H1 (cell line): ENCODE measurements at regions not wholly inside any gene's neighbourhood (a gene's known extent, or its start where the extent isn't known, plus 50 kb on each side); places are given as distances from the start of the nearest gene placed in this dataset.

Experiments used
- CTCF ChIA-PET: fragments of 300-600 bp; sonication (Branson Sonifier 250); formaldehyde crosslinking; loops from one replicate; lab custom pipeline; 2021; ENCODE audit not compliant: partially characterized antibody; lab: Charles Lee
- POLR2A ChIA-PET: fragments of 300-600 bp; sonication (Branson Sonifier 250); formaldehyde crosslinking; loops from one replicate; lab custom pipeline; 2021; ENCODE audit warnings: inconsistent platforms; ENCODE audit not compliant: partially characterized antibody; lab: Charles Lee
- DNase-seq, 2 experiments: peaks; one replicate each; pipeline versions ENCODE4 v3.0.0 to v3.0.0-alpha.2; 2010 to 2022; ENCODE audit warnings: low spot score in 2 of 2, low read depth in 1 of 2, mixed read lengths in 1 of 2
- FAIRE-seq: peaks from 2 replicates; lab custom pipeline; 2011; peaks lifted over from hg19 to GRCh38; lab: Jason Lieb, UNC
- H2AFZ ChIP-seq: 2 replicates; pipeline ENCODE4 v1.8.1; 2012; ENCODE audit warnings: low read length, inconsistent platforms
- H2AK5ac ChIP-seq: 2 replicates; pipeline ENCODE4 v1.6.1; 2013; ENCODE audit warnings: low read depth, low read length
- H2BK120ac ChIP-seq: replicated peaks from 2 replicates; pipeline ENCODE3; 2013; ENCODE audit warnings: low read depth, low read length, inconsistent platforms
- H2BK12ac ChIP-seq: 2 replicates; pipeline ENCODE4 v1.6.1; 2013; ENCODE audit warnings: low read depth, low read length
- H2BK15ac ChIP-seq: 2 replicates; pipeline ENCODE4 v1.6.1; 2013; ENCODE audit warnings: low read length
- H2BK20ac ChIP-seq: 2 replicates; pipeline ENCODE4 v1.6.1; 2013; ENCODE audit warnings: low read length
- H2BK5ac ChIP-seq: 2 replicates; pipeline ENCODE4 v1.6.1; 2013; ENCODE audit warnings: low read depth, low read length
- H3K14ac ChIP-seq: 2 replicates; pipeline ENCODE4 v1.6.1; 2013; ENCODE audit warnings: inconsistent platforms; ENCODE audit not compliant: insufficient read length
- H3K18ac ChIP-seq: 2 replicates; pipeline ENCODE4 v1.6.1; 2013; ENCODE audit warnings: low read length; ENCODE audit errors: extremely low read depth
- H3K23ac ChIP-seq: 2 replicates; pipeline ENCODE4 v1.6.1; 2013; ENCODE audit warnings: inconsistent platforms; ENCODE audit not compliant: insufficient read length
- H3K23me2 ChIP-seq: 2 replicates; pipeline ENCODE4 v1.6.1; 2013; ENCODE audit warnings: low read depth, low read length
- H3K27ac ChIP-seq: 2 replicates; pipeline ENCODE4 v1.6.1; 2011; ENCODE audit warnings: low read depth, low read length, inconsistent platforms
- H3K27me3 ChIP-seq, 4 experiments: replicated peaks in 1 of 4; 1 replicate in 1 of 4; 2 replicates in 3 of 4; pipeline versions ENCODE4 v1.6.1 to v1.8.1; 2011 to 2013; ENCODE audit warnings: low read length in 3 of 4, mild to moderate bottlenecking in 3 of 4, inconsistent platforms in 2 of 4, mixed read lengths in 2 of 4, moderate library complexity in 1 of 4; ENCODE audit not compliant: control insufficient read depth in 3 of 4, insufficient read depth in 3 of 4; ENCODE audit errors: extremely low read depth in 1 of 4
- H3K36me3 ChIP-seq, 4 experiments: 2 replicates each; pipeline versions ENCODE4 v1.6.1 to v1.8.1; 2011 to 2013; ENCODE audit warnings: mild to moderate bottlenecking in 4 of 4, low read length in 3 of 4, moderate library complexity in 2 of 4, control low read depth in 1 of 4, inconsistent platforms in 1 of 4; ENCODE audit not compliant: insufficient read depth in 4 of 4, control insufficient read depth in 2 of 4
- H3K4ac ChIP-seq: replicated peaks from 2 replicates; pipeline ENCODE3; 2013; ENCODE audit warnings: low read length, low read depth, mixed read lengths, inconsistent platforms; ENCODE audit not compliant: insufficient read length
- H3K4me1 ChIP-seq, 4 experiments: replicated peaks in 1 of 4; 1 replicate in 1 of 4; 2 replicates in 3 of 4; pipeline versions ENCODE4 v1.6.1 to v1.8.1; 2011 to 2013; ENCODE audit warnings: low read length in 3 of 4, inconsistent platforms in 2 of 4, mixed read lengths in 1 of 4; ENCODE audit not compliant: insufficient read depth in 4 of 4, control insufficient read depth in 3 of 4
- H3K4me2 ChIP-seq, 2 experiments: 2 replicates each; pipeline versions ENCODE4 v1.6.1 to v1.8.1; 2011 to 2013; ENCODE audit warnings: low read depth in 2 of 2, low read length in 2 of 2, control low read depth in 1 of 2, inconsistent platforms in 1 of 2, mild to moderate bottlenecking in 1 of 2; ENCODE audit not compliant: insufficient read depth in 1 of 2
- H3K4me3 ChIP-seq, 4 experiments: fragments of 200-600, 300-600 bp in 1 of 4; sonication (generic), shearing (Covaris generic), sonication (Bioruptor Twin) in 1 of 4; 2 replicates each; pipeline versions ENCODE4 v1.5.1 to v1.8.1; 2011 to 2016; ENCODE audit warnings: low read length in 4 of 4, low read depth in 3 of 4, control low read depth in 2 of 4, inconsistent platforms in 2 of 4, mild to moderate bottlenecking in 2 of 4, mixed read lengths in 1 of 4, moderate library complexity in 1 of 4; ENCODE audit not compliant: insufficient read depth in 2 of 4; ENCODE audit errors: extremely low read depth in 1 of 4
- H3K56ac ChIP-seq: replicated peaks from 2 replicates; pipeline ENCODE3; 2013; ENCODE audit warnings: low read depth, mild to moderate bottlenecking, mixed read lengths, low read length, inconsistent platforms; ENCODE audit not compliant: insufficient read length
- H3K79me1 ChIP-seq: 2 replicates; pipeline ENCODE4 v1.6.1; 2013; ENCODE audit warnings: low read depth, low read length, control low read depth
- H3K79me2 ChIP-seq, 2 experiments: 2 replicates each; pipeline versions ENCODE4 v1.6.1 to v1.8.1; 2012 to 2013; ENCODE audit warnings: low read length in 2 of 2, mild to moderate bottlenecking in 2 of 2, inconsistent platforms in 1 of 2; ENCODE audit not compliant: insufficient read depth in 2 of 2, control insufficient read depth in 1 of 2
- H3K9ac ChIP-seq, 4 experiments: replicated peaks in 1 of 4; 1 replicate in 1 of 4; 2 replicates in 3 of 4; pipeline versions ENCODE4 v1.6.1 to v1.8.1; 2011 to 2013; ENCODE audit warnings: low read depth in 3 of 4, low read length in 3 of 4, control low read depth in 2 of 4, mild to moderate bottlenecking in 2 of 4, moderate library complexity in 2 of 4, inconsistent platforms in 1 of 4; ENCODE audit errors: extremely low read depth in 1 of 4
- H3K9me3 ChIP-seq, 2 experiments: 2 replicates each; pipeline versions ENCODE4 v1.6.1 to v1.8.1; 2012 to 2013; ENCODE audit warnings: mild to moderate bottlenecking in 2 of 2, moderate library complexity in 2 of 2, control low read depth in 1 of 2, inconsistent platforms in 1 of 2, low read depth in 1 of 2, low read length in 1 of 2, mixed read lengths in 1 of 2; ENCODE audit not compliant: insufficient read depth in 2 of 2
- H4K20me1 ChIP-seq, 2 experiments: replicated peaks in 1 of 2; 2 replicates each; pipeline versions ENCODE3 to v1.8.1; 2011 to 2013; ENCODE audit warnings: inconsistent platforms in 2 of 2, low read length in 2 of 2, mild to moderate bottlenecking in 1 of 2; ENCODE audit not compliant: insufficient read depth in 2 of 2, control insufficient read depth in 1 of 2
- H4K5ac ChIP-seq: 2 replicates; pipeline ENCODE4 v1.6.1; 2013; ENCODE audit warnings: low read length, low read depth, mixed read lengths, inconsistent platforms; ENCODE audit not compliant: insufficient read length
- H4K8ac ChIP-seq: 2 replicates; pipeline ENCODE4 v1.8.0; 2013; ENCODE audit warnings: mild to moderate bottlenecking, moderate library complexity, low read length, inconsistent platforms; ENCODE audit not compliant: insufficient read depth; ENCODE audit errors: extremely low read depth
- H4K91ac ChIP-seq: replicated peaks from 2 replicates; pipeline ENCODE3; 2013; ENCODE audit warnings: low read length, mixed read lengths, inconsistent platforms; ENCODE audit not compliant: insufficient read length
- ASH2L ChIP-seq: fragments of 200-600, 300-600 bp; sonication (generic); IDR thresholded peaks from one replicate; pipeline ENCODE4 v1.7.1; 2017; ENCODE audit warnings: low read length
- BRCA1 ChIP-seq: IDR thresholded peaks from 2 replicates; pipeline ENCODE4 v1.6.1; 2012; ENCODE audit warnings: low read depth, low read length, improper control_type of control experiment
- CREB1 ChIP-seq: IDR thresholded peaks from 2 replicates; pipeline ENCODE4 v1.6.1; 2012; ENCODE audit warnings: inconsistent platforms
- FOSL1 ChIP-seq: IDR thresholded peaks from 2 replicates; pipeline ENCODE4 v1.6.1; 2011; ENCODE audit warnings: mild to moderate bottlenecking, low read depth, low read length, moderate library complexity; ENCODE audit not compliant: insufficient read depth
- HDAC6 ChIP-seq: IDR thresholded peaks from one replicate; pipeline ENCODE4 v1.7.1; 2012; ENCODE audit warnings: low read depth, mild to moderate bottlenecking, inconsistent platforms, low read length, moderate library complexity
- KDM1A ChIP-seq: fragments of 200-600, 300-600 bp; sonication (generic); IDR thresholded peaks from 2 replicates; pipeline ENCODE4 v1.7.1; 2016; ENCODE audit warnings: mild to moderate bottlenecking, low read length, borderline replicate concordance
- MAFK ChIP-seq: IDR thresholded peaks from 2 replicates; pipeline ENCODE4 v1.6.1; 2012; ENCODE audit warnings: low read depth, mild to moderate bottlenecking, improper control_type of control experiment, low read length
- RBBP5 ChIP-seq: IDR thresholded peaks from 2 replicates; pipeline ENCODE4 v1.7.1; 2012; ENCODE audit warnings: low read depth, mild to moderate bottlenecking, inconsistent platforms, low read length, moderate library complexity, borderline replicate concordance
- SIX5 ChIP-seq: IDR thresholded peaks from 2 replicates; pipeline ENCODE4 v1.6.1; 2011; ENCODE audit warnings: mild to moderate bottlenecking, low read depth, low read length
- SP1 ChIP-seq: IDR thresholded peaks from 2 replicates; pipeline ENCODE4 v1.6.1; 2011; ENCODE audit warnings: low read depth, low read length
- SRF ChIP-seq: IDR thresholded peaks from 2 replicates; pipeline ENCODE4 v1.6.1; 2011; ENCODE audit warnings: mild to moderate bottlenecking, low read depth, low read length, moderate library complexity
- TAF1 ChIP-seq: IDR thresholded peaks from 2 replicates; pipeline ENCODE4 v1.6.1; 2011; ENCODE audit warnings: mild to moderate bottlenecking, low read depth, low read length
- TAF7 ChIP-seq: optimal IDR thresholded peaks from 2 replicates; pipeline ENCODE3; 2011; ENCODE audit warnings: low read depth, mild to moderate bottlenecking, inconsistent platforms, low read length, moderate library complexity, borderline replicate concordance
- TBP ChIP-seq: IDR thresholded peaks from 2 replicates; pipeline ENCODE4 v1.6.1; 2011; ENCODE audit warnings: low read depth, low read length, improper control_type of control experiment
- WGBS, 2 experiments: shearing (Covaris generic) in 1 of 2; methylation state at CpG; one replicate each; pipeline versions ENCODE4 v1.1.6 to v1.1.7; 2013 to 2015; ENCODE audit warnings: low lambda C conversion rate in 2 of 2, mixed read lengths in 2 of 2, inconsistent platforms in 1 of 2, low coverage in 1 of 2, missing lambda C conversion rate in 1 of 2; ENCODE audit not compliant: insufficient replicate concordance in 2 of 2, insufficient coverage in 1 of 2, insufficient read length in 1 of 2; ENCODE audit errors: extremely low coverage in 1 of 2, missing lambda C conversion rate in 1 of 2; 5-methylcytosine and 5-hydroxymethylcytosine counted together
- TF ChIP-seq, protein P1 (sequence below): IDR thresholded peaks from 2 replicates; pipeline ENCODE4 v1.6.1; 2012; ENCODE audit warnings: low read length, inconsistent platforms

DNA sequence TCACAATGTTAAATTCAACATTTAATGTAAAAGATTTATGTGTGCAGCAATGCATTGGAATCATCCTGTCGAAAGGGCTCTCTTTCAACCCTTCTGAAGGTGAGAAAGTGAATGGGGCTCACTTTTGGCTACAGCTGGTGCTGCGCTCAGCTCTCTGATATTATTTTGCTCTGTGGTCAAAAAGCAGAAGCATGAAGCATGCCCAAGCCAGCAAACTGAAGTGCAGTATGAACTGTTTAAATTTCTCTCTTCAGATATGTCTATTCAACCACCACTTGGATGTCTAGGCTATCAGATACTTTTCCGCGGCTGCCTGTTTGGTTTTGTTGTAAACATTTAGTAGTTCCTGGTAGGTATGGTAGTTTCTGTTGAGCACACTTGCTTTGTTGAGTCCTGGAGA, 216.9 kb upstream of the TMPRSS15 start:
- no peaks in the 10 kb centered on the region for H3K9me3 ChIP-seq
- H3K79me2 ChIP-seq: no peaks in the 10 kb centered on the region
- no peaks in the 10 kb centered on the region for H3K4me1 ChIP-seq
- H2BK12ac ChIP-seq: no peak overlapping the region
- no peaks in the 10 kb centered on the region for H4K20me1 ChIP-seq
- WGBS, 2 experiments: 68% methylated on average over 4 of the region's 4 CpGs; no CpG with 5 or more reads in 1 of the 2 experiments
- H2AK5ac ChIP-seq: no peak overlapping the region
- H4K8ac ChIP-seq: no peak overlapping the region
- CTCF ChIA-PET: no interaction called here
- H3K36me3 ChIP-seq: no peaks in the 10 kb centered on the region
- no peak overlapping the region for H4K91ac ChIP-seq
- no peak overlapping the region for H3K14ac ChIP-seq
- no peak overlapping the region for H2BK5ac ChIP-seq
- H3K27me3 ChIP-seq: peaks cover 0 to 1% (median 0%) of the 10 kb centered on the region in 4 experiments; a peak in 1 of 7 replicates
- H2BK15ac ChIP-seq: no peak overlapping the region
- no peak overlapping the region for H4K5ac ChIP-seq
- H2AFZ ChIP-seq: no peak overlapping the region
- H2BK20ac ChIP-seq: no peak overlapping the region
- POLR2A ChIA-PET: no interaction called here
- H3K9ac ChIP-seq: no peak overlapping the region
- H2BK120ac ChIP-seq: no peak overlapping the region
- H3K23ac ChIP-seq: no peak overlapping the region
- H3K56ac ChIP-seq: no peak overlapping the region
- H3K4ac ChIP-seq: no peak overlapping the region
- FAIRE-seq: no peak
- H3K18ac ChIP-seq: no peak overlapping the region
- no peak overlapping the region for H3K27ac ChIP-seq
- no peaks in the 10 kb centered on the region for H3K23me2 ChIP-seq
- no peak overlapping the region for H3K4me2 ChIP-seq
- DNase-seq: no peak
- no peak overlapping the region for H3K4me3 ChIP-seq
- no peaks in the 10 kb centered on the region for H3K79me1 ChIP-seq
- no peak for TF ChIP-seq FOSL1
- TF ChIP-seq TAF7: no peak
- no peak for TF ChIP-seq SP1
- TF ChIP-seq, protein P1, sequence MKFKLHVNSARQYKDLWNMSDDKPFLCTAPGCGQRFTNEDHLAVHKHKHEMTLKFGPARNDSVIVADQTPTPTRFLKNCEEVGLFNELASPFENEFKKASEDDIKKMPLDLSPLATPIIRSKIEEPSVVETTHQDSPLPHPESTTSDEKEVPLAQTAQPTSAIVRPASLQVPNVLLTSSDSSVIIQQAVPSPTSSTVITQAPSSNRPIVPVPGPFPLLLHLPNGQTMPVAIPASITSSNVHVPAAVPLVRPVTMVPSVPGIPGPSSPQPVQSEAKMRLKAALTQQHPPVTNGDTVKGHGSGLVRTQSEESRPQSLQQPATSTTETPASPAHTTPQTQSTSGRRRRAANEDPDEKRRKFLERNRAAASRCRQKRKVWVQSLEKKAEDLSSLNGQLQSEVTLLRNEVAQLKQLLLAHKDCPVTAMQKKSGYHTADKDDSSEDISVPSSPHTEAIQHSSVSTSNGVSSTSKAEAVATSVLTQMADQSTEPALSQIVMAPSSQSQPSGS: no peak
- no peak for TF ChIP-seq MAFK
- no peak for TF ChIP-seq TBP
- TF ChIP-seq SRF: no peak
- no peak for TF ChIP-seq ASH2L
- no peak for TF ChIP-seq RBBP5
- TF ChIP-seq HDAC6: no peak
- TF ChIP-seq CREB1: no peak
- no peak for TF ChIP-seq BRCA1
- no peak for TF ChIP-seq SIX5
- TF ChIP-seq KDM1A: no peak
- TF ChIP-seq TAF1: no peak
